Astrocyte (in vitro differentiated cells and primary cell): ENCODE measurements at regions not wholly inside any gene's neighbourhood (a gene's known extent, or its start where the extent isn't known, plus 50 kb on each side); places are given as distances from the start of the nearest gene placed in this dataset.

Source experiments
- DNase-seq: peaks from one replicate; pipeline ENCODE4 v3.0.0-alpha.2; 2010; ENCODE audit warnings: low read depth
- FAIRE-seq: peaks from 2 replicates; lab custom pipeline; 2011; peaks lifted over from hg19 to GRCh38; lab: Jason Lieb, UNC
- H2AFZ ChIP-seq: 2 replicates; pipeline ENCODE4 v1.6.0; 2012; ENCODE audit warnings: low read depth, low read length, inconsistent platforms
- H3K27ac ChIP-seq: 2 replicates; pipeline ENCODE4 v1.5.1; 2011; ENCODE audit warnings: low read depth, low read length, inconsistent platforms
- H3K27me3 ChIP-seq: 2 replicates; pipeline ENCODE4 v1.6.0; 2011; ENCODE audit warnings: low read length, inconsistent platforms; ENCODE audit not compliant: insufficient read depth
- H3K36me3 ChIP-seq: 2 replicates; pipeline ENCODE4 v1.5.1; 2011; ENCODE audit warnings: low read length, inconsistent platforms; ENCODE audit not compliant: insufficient read depth
- H3K4me1 ChIP-seq: 2 replicates; pipeline ENCODE4 v1.5.1; 2011; ENCODE audit warnings: low read length, inconsistent platforms; ENCODE audit not compliant: insufficient read depth
- H3K4me2 ChIP-seq: 2 replicates; pipeline ENCODE4 v1.6.0; 2012; ENCODE audit warnings: low read length, inconsistent platforms
- H3K4me3 ChIP-seq: 2 replicates; pipeline ENCODE4 v1.5.1; 2011; ENCODE audit warnings: low read depth, mild to moderate bottlenecking, low read length, inconsistent platforms; ENCODE audit not compliant: insufficient read depth
- H3K79me2 ChIP-seq: 2 replicates; pipeline ENCODE4 v1.6.0; 2012; ENCODE audit warnings: mild to moderate bottlenecking, low read length, inconsistent platforms; ENCODE audit not compliant: insufficient read depth
- H3K9ac ChIP-seq: 2 replicates; pipeline ENCODE4 v1.6.0; 2012; ENCODE audit warnings: mild to moderate bottlenecking, low read length, inconsistent platforms
- H3K9me3 ChIP-seq: 2 replicates; pipeline ENCODE4 v1.5.1; 2012; ENCODE audit warnings: low read depth, mild to moderate bottlenecking, low read length, inconsistent platforms; ENCODE audit not compliant: insufficient read depth
- H4K20me1 ChIP-seq: 2 replicates; pipeline ENCODE4 v1.6.0; 2012; ENCODE audit warnings: low read length, inconsistent platforms; ENCODE audit not compliant: insufficient read depth
- H3K27ac Mint-ChIP-seq: one replicate; pipeline ENCODE4 v1.8.0; 2021; ENCODE audit warnings: mild to moderate bottlenecking, mixed read lengths; ENCODE audit not compliant: unreplicated experiment
- H3K27me3 Mint-ChIP-seq: one replicate; pipeline ENCODE4 v1.8.0; 2021; ENCODE audit warnings: low read depth, mixed read lengths; ENCODE audit not compliant: unreplicated experiment
- H3K36me3 Mint-ChIP-seq: one replicate; pipeline ENCODE4 v1.8.0; 2021; ENCODE audit warnings: low read depth, mixed read lengths; ENCODE audit not compliant: unreplicated experiment
- H3K4me1 Mint-ChIP-seq: one replicate; pipeline ENCODE4 v1.8.0; 2021; ENCODE audit warnings: low read depth, mixed read lengths; ENCODE audit not compliant: unreplicated experiment
- H3K4me3 Mint-ChIP-seq: one replicate; pipeline ENCODE4 v1.8.0; 2021; ENCODE audit warnings: mild to moderate bottlenecking, moderate library complexity, mixed read lengths; ENCODE audit not compliant: unreplicated experiment
- H3K9me3 Mint-ChIP-seq: one replicate; pipeline ENCODE4 v1.8.0; 2021; ENCODE audit warnings: mild to moderate bottlenecking, mixed read lengths; ENCODE audit not compliant: unreplicated experiment
- CTCF ChIP-seq: IDR thresholded peaks from 2 replicates; pipeline ENCODE4 v1.5.1; 2011; ENCODE audit warnings: low read depth, mild to moderate bottlenecking, inconsistent platforms, low read length, moderate library complexity; ENCODE audit not compliant: insufficient read depth
- EZH2 ChIP-seq: IDR thresholded peaks from 2 replicates; pipeline ENCODE4 v1.6.1; 2012; ENCODE audit warnings: mild to moderate bottlenecking, low read length, inconsistent platforms; ENCODE audit not compliant: insufficient read depth

- TF ChIP-seq CTCF (no peak), EZH2 (no peak)
- no peaks in the 10 kb centered on the region for H3K4me1 ChIP-seq
- H3K4me2 ChIP-seq, result no peak overlapping the region
- H3K4me1 Mint-ChIP-seq, result no peaks in the 10 kb centered on the region
- H3K27ac ChIP-seq, result no peak overlapping the region
- no peak for FAIRE-seq
- H3K9ac ChIP-seq, result no peak overlapping the region
- H3K4me3 Mint-ChIP-seq, result no peak overlapping the region
- H3K9me3 Mint-ChIP-seq, result no peaks in the 10 kb centered on the region
- no peaks in the 10 kb centered on the region for H3K36me3 Mint-ChIP-seq
- no peaks in the 10 kb centered on the region for H3K27me3 ChIP-seq
- H3K9me3 ChIP-seq, result no peaks in the 10 kb centered on the region
- no peak overlapping the region for H2AFZ ChIP-seq
- no peaks in the 10 kb centered on the region for H3K79me2 ChIP-seq
- H3K27ac Mint-ChIP-seq, result no peak overlapping the region
- H3K4me3 ChIP-seq, result no peak overlapping the region
- no peaks in the 10 kb centered on the region for H3K36me3 ChIP-seq
- no peaks in the 10 kb centered on the region for H4K20me1 ChIP-seq
- peak; percentile 81 for DNase-seq
- H3K27me3 Mint-ChIP-seq, result no peaks in the 10 kb centered on the region
These were observed 770.7 kb upstream of the CXADR start for GRCh38 chr21:16742131-16742641.

- H3K9me3 ChIP-seq, result no peaks in the 10 kb centered on the region
- no peak overlapping the region for H3K4me3 ChIP-seq
- no peaks in the 10 kb centered on the region for H3K27me3 ChIP-seq
- no peak overlapping the region for H3K27ac Mint-ChIP-seq
- no peaks in the 10 kb centered on the region for H3K4me1 ChIP-seq
- no peak overlapping the region for H2AFZ ChIP-seq
- H3K36me3 Mint-ChIP-seq, result no peaks in the 10 kb centered on the region
- FAIRE-seq, result no peak
- DNase-seq, result peak; percentile 31
- H3K4me3 Mint-ChIP-seq, result no peak overlapping the region
- H3K27me3 Mint-ChIP-seq, result no peaks in the 10 kb centered on the region
- H3K79me2 ChIP-seq, result no peaks in the 10 kb centered on the region
- H3K4me1 Mint-ChIP-seq, result no peaks in the 10 kb centered on the region
- no peak overlapping the region for H3K27ac ChIP-seq
- no peak overlapping the region for H3K9ac ChIP-seq
- no peak overlapping the region for H3K4me2 ChIP-seq
- no peaks in the 10 kb centered on the region for H3K9me3 Mint-ChIP-seq
- no peaks in the 10 kb centered on the region for H4K20me1 ChIP-seq
- no peak for TF ChIP-seq EZH2
- no peak for TF ChIP-seq CTCF
- no peaks in the 10 kb centered on the region for H3K36me3 ChIP-seq
These were observed 770.1 kb upstream of the CXADR start for GRCh38 chr21:16742741-16743140.

- no peaks in the 10 kb centered on the region for H3K27me3 Mint-ChIP-seq
- H3K9me3 Mint-ChIP-seq, result no peaks in the 10 kb centered on the region
- TF ChIP-seq EZH2 (no peak), CTCF (no peak)
- Histone ChIP-seq H4K20me1 (no peaks in the 10 kb centered on the region), H3K9me3 (no peaks in the 10 kb centered on the region), H2AFZ (no peak overlapping the region), H3K27me3 (no peaks in the 10 kb centered on the region), H3K4me2 (no peak overlapping the region), H3K9ac (no peak overlapping the region), H3K4me3 (no peak overlapping the region), H3K79me2 (no peaks in the 10 kb centered on the region), H3K27ac (no peak overlapping the region), H3K4me1 (no peaks in the 10 kb centered on the region), H3K36me3 (no peaks in the 10 kb centered on the region)
- no peak for FAIRE-seq
- DNase-seq, result no peak
- no peak overlapping the region for H3K27ac Mint-ChIP-seq
- H3K4me1 Mint-ChIP-seq, result no peaks in the 10 kb centered on the region
- H3K4me3 Mint-ChIP-seq, result no peak overlapping the region
- H3K36me3 Mint-ChIP-seq, result no peaks in the 10 kb centered on the region
These were observed 769.5 kb upstream of the CXADR start for GRCh38 chr21:16743317-16743716.
